ENCODE measurements at regions not wholly inside any gene's neighbourhood (a gene's known extent, or its start where the extent isn't known, plus 50 kb on each side); places are given as distances from the start of the nearest gene placed in this dataset.
"Not testable (repeated sequence)": the region's sequence is repeated elsewhere in the genome, so short reads cannot be mapped to it uniquely, and the experiment has no call there.

GRCh38 chr21:36602735-36603134, 96.2 kb upstream of the SIM2 start:
- no peak for DNase-seq

GRCh38 chr21:36603221-36603620, 95.7 kb upstream of the SIM2 start:
- DNase-seq = no peak

GRCh38 chr21:36605426-36605825, 93.5 kb upstream of the SIM2 start:
- DNase-seq = no peak

GRCh38 chr21:36606287-36606982, 92.5 kb upstream of the SIM2 start:
- no peak for DNase-seq

GRCh38 chr21:36606983-36607325, 92.0 kb upstream of the SIM2 start:
- no peak for DNase-seq

- DNase-seq = no peak
These were observed 90.6 kb upstream of the SIM2 start for GRCh38 chr21:36608041-36608896.

GRCh38 chr21:36608897-36609225, 90.1 kb upstream of the SIM2 start:
- DNase-seq = no peak

- DNase-seq = no peak
These were observed 89.3 kb upstream of the SIM2 start for GRCh38 chr21:36609654-36610053.

- no peak for DNase-seq
These were observed 88.7 kb upstream of the SIM2 start for GRCh38 chr21:36610201-36610600.

GRCh38 chr21:36610935-36611334, 88.0 kb upstream of the SIM2 start:
- DNase-seq = no peak

GRCh38 chr21:36611379-36611778, 87.5 kb upstream of the SIM2 start:
- no peak for DNase-seq

GRCh38 chr21:36613059-36613458, 85.9 kb upstream of the SIM2 start:
- DNase-seq = no peak

GRCh38 chr21:36613554-36613953, 85.4 kb upstream of the SIM2 start:
- no peak for DNase-seq

- DNase-seq = no peak
These were observed 83.5 kb upstream of the SIM2 start for GRCh38 chr21:36615274-36615964.

GRCh38 chr21:36616773-36617172, 82.1 kb upstream of the SIM2 start:
- not testable (repeated sequence) for DNase-seq

- DNase-seq = not testable (repeated sequence)
These were observed 77.1 kb upstream of the SIM2 start for GRCh38 chr21:36621794-36622193.

GRCh38 chr21:36624105-36624504, 74.8 kb upstream of the SIM2 start:
- DNase-seq = no peak

GRCh38 chr21:36626791-36627190, 72.1 kb upstream of the SIM2 start:
- no peak for DNase-seq

GRCh38 chr21:36627242-36627641, 71.7 kb upstream of the SIM2 start:
- DNase-seq = peak; percentile 4

- no peak for DNase-seq
These were observed 70.8 kb upstream of the SIM2 start for GRCh38 chr21:36628106-36628505.

- DNase-seq = no peak
These were observed 70.0 kb upstream of the SIM2 start for GRCh38 chr21:36628761-36629460.

- peak; percentile 61 for DNase-seq
These were observed 68.3 kb upstream of the SIM2 start for GRCh38 chr21:36630485-36631206.

GRCh38 chr21:36636016-36636415, 62.9 kb upstream of the SIM2 start:
- no peak for DNase-seq

Data from activated CD4-positive, alpha-beta T cell treated with anti-CD3 and anti-CD28 coated beads, Interleukin-2, amount 50 U/mL, for 16 hours (primary cell).